Brain microvascular endothelial cell (primary cell): ENCODE measurements at regions not wholly inside any gene's neighbourhood (a gene's known extent, or its start where the extent isn't known, plus 50 kb on each side); places are given as distances from the start of the nearest gene placed in this dataset.

ENCODE experiments used
- DNase-seq: peaks from one replicate; pipeline ENCODE4 v3.0.0-alpha.2; 2020
- H3K27ac ChIP-seq: fragments of 250-450 bp; sonication (Bioruptor Pico); 2 replicates; pipeline ENCODE4 v1.5.1; 2020; ENCODE audit warnings: mild to moderate bottlenecking, moderate library complexity
- H3K27me3 ChIP-seq: fragments of 250-450 bp; sonication (Bioruptor Pico); replicated peaks from 2 replicates; pipeline ENCODE4 v1.5.1; 2020; ENCODE audit warnings: mild to moderate bottlenecking
- H3K36me3 ChIP-seq: fragments of 250-450 bp; sonication (Bioruptor Pico); replicated peaks from 2 replicates; pipeline ENCODE4 v1.5.1; 2020; ENCODE audit warnings: mild to moderate bottlenecking
- H3K4me3 ChIP-seq: 2 replicates; pipeline ENCODE4 v1.5.1; 2011; ENCODE audit warnings: low read depth, mild to moderate bottlenecking, control low read depth, low read length, moderate library complexity
- in situ Hi-C: cut with HindIII; loops from 2 replicates; pipeline ENCODE4 v1.10.0; 2017; ENCODE audit warnings: low sequenced_read_pairs, low pct_ligation_motif_present
- TF ChIP-seq, protein P1 (sequence below): IDR thresholded peaks from 2 replicates; pipeline ENCODE4 v1.5.1; 2011; ENCODE audit warnings: low read depth, mild to moderate bottlenecking, moderate library complexity, low read length, control low read depth, inconsistent platforms; ENCODE audit errors: missing control alignments

GRCh38 chr13:22455036-22455435 is 725.7 kb upstream of the SGCG start:
- no peaks in the 10 kb centered on the region for H3K27me3 ChIP-seq
- no peak overlapping the region for H3K27ac ChIP-seq
- H3K36me3 ChIP-seq, result no peaks in the 10 kb centered on the region
- in situ Hi-C loops, result no loop called here
- no peak for DNase-seq
- no peak overlapping the region for H3K4me3 ChIP-seq
- TF ChIP-seq, protein P1, sequence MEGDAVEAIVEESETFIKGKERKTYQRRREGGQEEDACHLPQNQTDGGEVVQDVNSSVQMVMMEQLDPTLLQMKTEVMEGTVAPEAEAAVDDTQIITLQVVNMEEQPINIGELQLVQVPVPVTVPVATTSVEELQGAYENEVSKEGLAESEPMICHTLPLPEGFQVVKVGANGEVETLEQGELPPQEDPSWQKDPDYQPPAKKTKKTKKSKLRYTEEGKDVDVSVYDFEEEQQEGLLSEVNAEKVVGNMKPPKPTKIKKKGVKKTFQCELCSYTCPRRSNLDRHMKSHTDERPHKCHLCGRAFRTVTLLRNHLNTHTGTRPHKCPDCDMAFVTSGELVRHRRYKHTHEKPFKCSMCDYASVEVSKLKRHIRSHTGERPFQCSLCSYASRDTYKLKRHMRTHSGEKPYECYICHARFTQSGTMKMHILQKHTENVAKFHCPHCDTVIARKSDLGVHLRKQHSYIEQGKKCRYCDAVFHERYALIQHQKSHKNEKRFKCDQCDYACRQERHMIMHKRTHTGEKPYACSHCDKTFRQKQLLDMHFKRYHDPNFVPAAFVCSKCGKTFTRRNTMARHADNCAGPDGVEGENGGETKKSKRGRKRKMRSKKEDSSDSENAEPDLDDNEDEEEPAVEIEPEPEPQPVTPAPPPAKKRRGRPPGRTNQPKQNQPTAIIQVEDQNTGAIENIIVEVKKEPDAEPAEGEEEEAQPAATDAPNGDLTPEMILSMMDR, result no peak

- H3K36me3 ChIP-seq, result no peaks in the 10 kb centered on the region
- H3K27ac ChIP-seq, result no peak overlapping the region
- no peaks in the 10 kb centered on the region for H3K27me3 ChIP-seq
- in situ Hi-C loops, result no loop called here
- TF ChIP-seq, protein P1, result no peak
- no peak overlapping the region for H3K4me3 ChIP-seq
- no peak for DNase-seq
Measured at GRCh38 chr13:22461854-22462490, 718.8 kb upstream of the SGCG start.

GRCh38 chr13:22463089-22463488 is 717.7 kb upstream of the SGCG start:
- TF ChIP-seq, protein P1, result no peak
- no peak overlapping the region for H3K27ac ChIP-seq
- in situ Hi-C loops, result no loop called here

DNA sequence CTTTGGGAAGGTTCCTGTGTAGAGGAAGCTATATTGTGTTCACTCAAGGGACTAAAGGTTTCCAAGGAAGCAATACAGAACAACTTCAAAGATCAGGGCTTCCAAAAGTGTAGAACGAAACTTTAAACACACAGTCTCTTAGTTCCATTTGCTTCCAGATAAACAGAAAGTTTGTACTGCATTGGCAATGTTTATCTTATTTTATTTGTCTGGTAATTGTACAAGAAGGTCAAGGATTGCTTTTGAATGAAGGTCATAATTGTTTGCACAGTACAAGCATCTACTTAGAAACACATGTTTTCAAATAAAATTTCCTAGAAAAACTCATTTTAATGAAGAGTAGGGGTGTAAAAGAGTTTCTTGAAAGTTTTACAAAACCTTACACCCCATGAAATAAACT is 712.7 kb upstream of the SGCG start:
- no peak for DNase-seq
- Histone ChIP-seq H3K27me3 (no peaks in the 10 kb centered on the region), H3K4me3 (no peak overlapping the region), H3K36me3 (no peaks in the 10 kb centered on the region), H3K27ac (no peak overlapping the region)
- TF ChIP-seq, protein P1, result no peak
- in situ Hi-C loops, result no loop called here

More at GRCh38 chr13:22463089-22463488, 717.7 kb upstream of the SGCG start:
- Histone ChIP-seq H3K27me3 (no peaks in the 10 kb centered on the region), H3K36me3 (no peaks in the 10 kb centered on the region), H3K4me3 (no peak overlapping the region)
- DNase-seq, result no peak

GRCh38 chr13:22468824-22469223 is 712.0 kb upstream of the SGCG start:
- in situ Hi-C loops, result no loop called here

More at GRCh38 chr13:22468824-22469223, 712.0 kb upstream of the SGCG start:
- Histone ChIP-seq H3K4me3 (no peak overlapping the region), H3K27ac (no peak overlapping the region), H3K36me3 (no peaks in the 10 kb centered on the region), H3K27me3 (no peaks in the 10 kb centered on the region)
- TF ChIP-seq, protein P1, result no peak
- no peak for DNase-seq
